Activated T-helper 9 cell treated with anti-CD3 and anti-CD28 coated beads, Interleukin-2, amount 50 U/mL, for 16 hours (primary cell): ENCODE measurements at regions not wholly inside any gene's neighbourhood (a gene's known extent, or its start where the extent isn't known, plus 50 kb on each side); places are given as distances from the start of the nearest gene placed in this dataset.

Experiments used
- DNase-seq: peaks from one replicate; pipeline ENCODE4 v3.0.0-alpha.2; 2020; ENCODE audit warnings: low read depth

DNA sequence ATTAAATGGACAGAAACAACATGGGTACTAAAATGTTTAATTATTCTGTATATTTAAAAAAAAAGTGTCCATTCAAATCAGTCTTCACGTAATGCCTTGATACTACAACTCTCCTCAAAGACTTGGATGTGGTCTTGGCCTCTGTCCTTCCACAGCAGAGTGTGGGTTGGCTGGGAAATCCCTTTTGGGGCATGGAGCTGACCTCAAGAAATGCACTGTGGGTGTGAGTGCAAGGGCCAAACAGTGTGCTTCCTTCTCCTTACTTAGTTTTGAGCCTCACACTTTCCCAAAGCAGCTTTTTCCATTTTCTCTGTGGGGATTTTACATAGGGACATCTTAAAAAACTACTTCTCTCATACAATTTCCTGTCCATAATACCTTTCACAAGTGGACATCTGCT lies 607.4 kb downstream of the EFNB2 start:
- DNase-seq: no peak

DNA sequence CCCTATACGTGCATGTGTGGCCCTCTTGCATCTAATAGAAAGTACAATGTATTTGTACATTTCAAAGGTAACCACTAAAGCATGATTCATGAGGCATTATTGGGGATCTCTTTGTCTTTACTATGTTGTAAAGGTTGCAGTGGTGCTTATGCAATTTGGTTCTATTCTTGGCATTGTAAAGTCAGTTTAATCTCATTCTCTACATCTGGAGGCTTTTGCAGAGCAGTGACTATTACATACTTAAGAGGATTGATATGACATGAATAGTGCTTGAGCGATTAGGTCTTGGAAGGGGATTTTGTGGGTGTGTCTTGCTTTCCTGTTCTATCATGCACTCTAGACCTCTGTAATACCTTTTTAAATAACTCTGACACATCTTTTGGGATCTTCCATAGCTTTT lies 610.0 kb downstream of the EFNB2 start:
- no peak for DNase-seq

DNA sequence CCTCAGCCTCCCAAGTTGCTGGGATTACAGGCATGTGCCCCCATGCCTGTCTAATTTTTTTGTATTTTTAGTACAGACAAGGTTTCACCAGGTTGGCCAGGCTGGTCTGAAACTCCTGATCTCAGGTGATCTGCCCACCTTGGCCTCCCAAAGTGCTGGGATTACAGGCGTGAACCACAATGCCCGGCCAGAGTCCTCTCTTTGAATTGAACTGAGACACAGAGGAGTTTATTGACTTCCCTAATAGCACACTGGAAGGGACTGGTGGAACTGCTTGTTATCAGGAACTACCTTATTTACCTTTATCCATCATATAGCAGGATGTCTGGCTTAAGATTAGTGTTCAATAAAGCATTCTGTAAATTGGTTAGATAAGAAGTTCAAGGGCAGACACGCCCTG lies 613.8 kb downstream of the EFNB2 start:
- no peak for DNase-seq

DNA sequence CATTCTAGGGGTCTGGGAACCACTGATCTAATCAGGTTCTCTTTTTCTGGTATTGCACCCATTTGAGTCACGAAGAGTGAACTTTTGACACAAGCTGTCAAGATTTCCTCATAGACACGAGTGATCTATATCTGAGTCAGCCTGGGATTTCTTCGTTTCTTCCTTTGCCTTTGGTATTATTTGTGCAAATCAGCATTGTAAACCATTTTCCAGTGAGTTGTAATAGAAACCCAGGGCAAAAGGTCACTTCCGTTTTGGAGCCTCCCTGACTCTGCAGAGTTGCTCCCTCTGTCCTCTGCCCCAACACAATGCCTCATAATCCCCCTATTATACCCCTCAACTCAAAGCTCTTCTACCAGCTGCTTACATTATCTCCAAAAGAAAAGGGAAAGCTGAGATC lies 615.1 kb downstream of the EFNB2 start:
- DNase-seq: no peak

DNA sequence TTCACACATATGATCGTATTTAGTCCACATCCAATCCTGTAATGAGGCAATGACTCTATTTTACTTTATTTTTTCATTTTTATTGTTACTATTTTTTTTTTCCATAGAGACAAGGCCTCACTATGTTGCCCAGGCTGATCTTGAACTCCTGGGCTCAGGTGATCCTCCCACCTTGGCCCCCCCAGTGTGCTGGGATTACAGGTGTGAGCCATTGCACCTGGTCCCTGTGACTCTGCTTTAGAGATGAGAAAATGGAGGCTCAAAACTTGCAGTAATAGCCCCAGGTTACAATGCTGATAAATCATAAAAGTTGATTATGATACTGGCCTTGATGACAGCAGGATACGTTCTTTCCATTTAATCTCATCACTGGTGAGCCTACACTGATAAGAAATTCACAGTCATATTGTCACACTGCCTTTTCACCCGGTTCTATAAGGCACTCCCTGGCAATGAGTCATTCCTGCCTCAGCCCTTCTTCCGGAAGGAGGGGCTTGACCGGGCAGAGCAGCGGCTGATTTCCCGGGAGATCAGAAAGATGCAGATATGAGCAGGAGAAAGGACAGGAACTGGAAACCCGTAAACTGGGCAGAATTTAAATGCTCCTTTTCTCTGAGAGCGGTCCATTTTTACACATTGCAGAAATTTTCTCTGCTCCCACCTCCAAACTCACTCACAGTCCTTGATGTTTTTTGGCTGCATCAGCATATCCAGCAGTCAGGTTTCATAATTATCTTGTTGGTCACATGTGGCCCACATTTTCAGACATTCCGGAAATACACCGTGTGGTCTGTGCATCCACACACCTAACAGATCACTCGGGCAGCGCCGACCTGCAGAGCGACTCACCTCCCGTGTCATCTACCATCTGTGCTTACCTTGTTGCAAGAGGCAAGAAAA lies 616.4 kb downstream of the EFNB2 start:
- DNase-seq: no peak

DNA sequence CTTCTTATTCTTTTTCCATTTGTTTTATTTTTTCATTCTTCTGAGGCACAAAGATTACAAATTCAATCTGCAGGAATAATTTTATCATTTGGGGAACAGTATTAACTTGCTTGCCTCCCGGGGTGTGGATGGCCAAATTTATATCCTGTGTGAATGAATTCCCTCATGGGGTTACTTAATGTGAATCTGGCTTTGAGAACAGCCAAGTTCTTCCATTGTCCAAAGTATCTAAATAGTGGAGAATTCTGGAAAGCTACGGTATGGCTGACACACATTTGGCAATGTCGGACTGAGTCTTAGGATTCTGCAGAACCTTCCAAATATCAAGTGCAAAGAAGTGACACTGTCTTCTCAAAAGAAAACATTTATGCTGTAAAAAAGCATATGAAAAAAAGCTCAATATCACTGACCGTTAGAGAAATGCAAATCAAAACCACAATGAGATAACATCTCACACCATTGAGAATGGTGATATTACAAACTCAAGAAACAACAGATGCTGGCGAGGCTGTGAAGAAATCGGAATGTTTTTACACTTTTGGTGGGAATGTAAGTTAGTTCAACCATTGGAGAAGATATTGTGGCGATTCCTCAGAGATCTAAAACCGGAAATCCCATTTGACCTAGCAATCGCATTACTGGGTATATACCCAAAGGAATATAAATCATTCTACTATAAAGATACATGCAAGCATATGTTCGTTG lies 620.2 kb downstream of the EFNB2 start:
- DNase-seq: no peak

DNA sequence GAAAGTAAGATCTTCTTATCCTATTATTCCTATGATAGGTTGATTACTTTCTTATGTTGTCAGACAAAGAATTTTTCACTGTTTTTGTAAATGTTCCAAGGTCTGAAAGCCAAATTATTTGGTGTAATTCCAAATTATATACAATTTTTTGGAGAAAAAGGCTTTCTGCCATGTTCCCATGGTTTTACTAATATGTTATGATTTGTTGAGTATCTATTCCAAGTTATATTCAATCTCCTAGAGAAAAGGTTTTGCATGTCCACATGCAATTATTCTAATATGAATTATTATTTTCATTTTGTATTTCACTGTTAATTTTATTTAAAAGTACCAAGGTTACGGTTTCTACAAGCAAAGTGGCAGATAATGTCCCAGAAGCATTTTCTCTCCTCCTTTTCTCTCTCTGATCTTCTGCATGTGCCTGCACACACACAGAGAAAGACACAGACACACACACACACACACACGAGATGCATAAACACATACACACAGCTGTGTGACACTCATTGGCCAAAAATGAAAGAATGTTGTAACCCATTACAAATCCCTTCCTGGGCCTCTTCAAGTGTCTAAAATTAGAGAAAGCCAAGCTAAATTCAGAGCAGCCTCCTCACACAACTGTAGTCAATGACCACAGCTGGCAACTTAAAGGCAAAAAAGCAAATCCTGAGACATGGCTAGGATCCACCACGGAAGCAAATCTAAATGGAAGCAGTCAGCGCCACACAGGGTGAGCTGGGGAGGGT lies 621.0 kb downstream of the EFNB2 start:
- DNase-seq: no peak

DNA sequence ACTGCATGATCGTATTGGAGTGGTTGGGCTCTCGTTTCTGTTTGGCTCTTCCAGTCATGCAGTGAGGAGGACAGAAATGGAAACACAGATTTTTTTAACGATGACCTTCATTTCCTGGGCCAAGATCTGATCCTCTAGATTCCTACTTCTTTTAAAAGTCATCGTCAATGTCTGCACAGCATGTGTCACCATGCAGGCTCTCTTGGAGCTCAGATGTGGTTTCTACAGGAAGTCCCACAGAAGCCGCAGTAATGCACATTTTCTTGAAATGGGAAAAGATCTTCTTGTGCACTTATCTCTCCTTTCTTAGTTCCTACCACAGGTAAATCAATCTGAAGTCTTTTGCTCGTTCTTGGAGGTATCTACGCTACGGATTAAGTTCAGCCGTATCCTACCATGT lies 626.9 kb downstream of the EFNB2 start:
- DNase-seq: no peak

DNA sequence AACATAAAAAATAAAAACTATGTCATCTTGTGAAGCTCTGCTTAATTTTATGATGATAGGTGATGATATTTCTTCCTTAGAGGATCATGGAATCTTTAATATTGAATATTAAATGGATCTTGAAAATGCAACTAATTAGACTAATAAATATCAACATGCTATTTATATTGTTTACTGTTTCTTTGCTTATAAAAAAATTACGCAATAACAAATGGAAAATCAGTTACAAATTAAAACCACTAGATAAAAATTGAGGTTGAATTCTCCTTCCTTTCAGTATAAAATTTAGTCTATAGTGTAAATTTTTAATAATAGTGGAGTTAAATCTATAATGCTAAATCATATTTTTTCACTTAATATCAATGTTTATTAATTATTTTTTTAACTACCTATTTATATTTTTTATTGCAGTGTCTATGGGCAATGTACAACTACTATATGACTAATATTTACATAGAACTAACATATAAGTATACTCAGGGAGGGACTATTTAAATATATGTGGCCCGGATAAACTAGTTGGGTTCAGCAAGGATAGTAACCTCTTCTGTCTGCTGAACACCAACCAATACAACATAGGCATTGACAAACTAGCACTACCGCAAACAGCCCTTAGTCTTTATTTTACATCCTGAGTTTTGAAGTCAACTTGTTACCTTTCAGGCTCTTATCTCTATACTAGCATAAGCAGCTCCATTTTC lies 628.0 kb downstream of the EFNB2 start:
- no peak for DNase-seq

DNA sequence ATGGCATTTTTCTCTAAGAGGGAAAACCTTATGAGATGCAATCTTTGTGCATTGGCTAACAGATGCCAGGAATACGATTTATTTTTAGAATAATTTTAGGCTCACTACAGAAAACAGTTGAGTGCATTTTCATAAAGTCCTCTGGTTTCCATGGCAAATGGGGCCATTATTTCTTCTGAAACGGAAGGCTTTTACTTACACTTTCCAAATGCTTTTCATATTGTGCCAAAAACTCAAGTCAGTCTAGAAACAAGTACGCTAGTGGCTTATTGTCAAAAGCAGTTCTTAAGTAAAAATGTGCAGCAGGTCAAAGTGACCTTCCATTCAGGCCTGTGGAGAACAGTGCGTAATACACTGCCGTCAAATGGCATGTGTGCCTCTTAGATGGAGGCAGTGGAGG lies 628.7 kb downstream of the EFNB2 start:
- DNase-seq: no peak

DNA sequence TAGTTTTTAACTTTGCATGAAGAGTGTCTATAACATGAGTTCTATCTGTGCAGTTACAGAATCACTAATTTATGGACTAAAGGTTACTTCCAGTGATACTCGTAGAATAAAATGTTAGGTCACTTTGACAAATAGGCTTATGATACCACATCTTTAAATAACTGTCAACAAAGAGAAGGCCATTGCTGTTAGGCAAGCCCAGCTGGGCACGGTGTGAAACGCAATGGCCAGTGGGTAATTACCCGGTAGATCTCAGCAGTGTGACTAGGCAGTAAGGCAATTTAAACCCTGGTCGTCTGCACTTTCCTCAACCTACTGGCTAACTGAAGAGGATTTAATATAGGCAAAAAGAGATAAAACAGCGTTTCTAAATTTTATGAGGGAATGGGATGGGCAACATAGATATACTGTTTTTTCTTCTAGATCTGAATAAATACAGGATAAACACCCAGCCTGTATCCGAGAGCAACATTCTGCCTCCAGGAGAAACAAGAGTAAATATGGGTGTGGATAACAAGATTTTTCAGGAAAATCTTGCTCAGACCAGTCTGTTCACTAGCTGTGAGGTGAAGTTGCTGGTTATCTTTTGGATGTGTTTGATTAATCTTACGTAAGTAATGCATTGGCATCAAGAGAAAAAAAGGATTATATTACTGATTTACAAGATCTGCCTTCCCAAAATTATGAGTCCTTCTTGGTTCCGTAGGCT lies 631.3 kb downstream of the EFNB2 start:
- DNase-seq: no peak

DNA sequence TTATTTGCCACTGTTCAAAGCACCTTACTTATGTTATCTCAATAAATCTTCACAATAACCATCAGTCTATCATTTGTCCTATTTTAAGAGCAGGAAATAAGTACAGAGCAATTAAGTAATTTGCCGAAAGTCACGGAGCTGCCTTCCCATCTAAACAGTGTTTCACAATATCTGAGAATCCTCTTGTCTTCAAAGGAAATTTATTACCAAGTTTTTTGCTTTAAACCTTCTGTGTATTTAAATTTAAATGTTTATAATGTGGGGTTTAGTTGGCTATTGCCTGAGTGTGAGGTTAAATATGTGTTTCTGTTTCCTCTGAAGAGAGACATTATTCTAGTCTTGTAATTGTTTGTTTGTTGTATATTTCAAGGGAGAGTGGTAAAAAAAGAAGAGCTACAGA lies 633.1 kb downstream of the EFNB2 start:
- DNase-seq: no peak

DNA sequence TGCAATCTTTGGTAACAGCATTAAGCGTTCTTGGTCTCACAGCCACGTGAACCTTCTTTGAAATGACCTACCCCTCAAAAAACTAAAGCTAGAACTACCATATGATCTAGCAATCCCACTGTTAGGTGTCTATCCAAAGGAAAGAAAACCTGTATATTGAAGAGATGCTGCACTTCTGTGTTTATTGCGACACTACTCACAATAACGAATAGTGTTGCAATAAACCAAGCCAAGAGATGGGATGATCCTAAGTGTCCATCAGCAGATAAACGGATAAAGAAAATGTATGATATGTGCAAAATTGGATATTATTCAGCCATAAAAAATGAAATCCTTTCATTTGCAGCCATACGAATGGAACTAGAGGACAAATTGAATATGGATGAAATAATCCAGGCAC lies 637.9 kb downstream of the EFNB2 start:
- no peak for DNase-seq

DNA sequence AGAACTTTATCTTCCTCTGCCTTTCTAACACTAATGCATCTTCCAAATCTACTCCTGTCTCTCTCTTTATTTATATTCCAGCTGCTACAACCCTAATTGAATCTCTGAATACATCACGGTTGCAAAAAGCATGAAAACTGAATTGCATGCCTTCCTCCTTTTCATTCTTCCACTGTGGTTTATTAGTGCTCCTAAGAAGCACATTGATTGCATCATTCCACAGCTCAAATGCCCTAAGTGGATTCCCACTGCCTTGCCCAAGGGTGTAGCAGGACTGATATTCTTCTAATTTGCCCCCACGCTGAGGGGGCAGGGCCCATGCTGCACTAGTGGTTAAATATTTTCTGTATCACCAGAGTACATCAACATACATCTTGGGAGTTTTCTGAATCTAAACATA lies 640.8 kb downstream of the EFNB2 start:
- DNase-seq: no peak

DNA sequence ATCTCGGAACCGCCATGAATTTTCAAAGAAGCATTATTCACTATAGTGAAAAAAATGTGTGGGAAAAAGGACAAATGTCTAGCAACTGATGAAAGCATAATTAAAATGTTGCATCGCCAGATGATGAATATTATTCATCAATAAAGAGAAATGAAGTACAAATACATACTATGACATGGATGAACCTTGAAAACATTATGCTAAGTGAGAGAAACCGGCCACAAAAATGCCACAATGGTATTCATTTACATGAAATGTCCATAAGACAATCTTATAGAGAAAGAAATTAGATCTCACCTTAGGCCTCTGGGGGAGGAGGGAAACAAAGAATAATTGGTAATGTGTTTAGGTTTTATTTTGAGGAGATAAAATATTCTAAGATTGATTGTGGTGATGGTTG lies 645.0 kb downstream of the EFNB2 start:
- no peak for DNase-seq

DNA sequence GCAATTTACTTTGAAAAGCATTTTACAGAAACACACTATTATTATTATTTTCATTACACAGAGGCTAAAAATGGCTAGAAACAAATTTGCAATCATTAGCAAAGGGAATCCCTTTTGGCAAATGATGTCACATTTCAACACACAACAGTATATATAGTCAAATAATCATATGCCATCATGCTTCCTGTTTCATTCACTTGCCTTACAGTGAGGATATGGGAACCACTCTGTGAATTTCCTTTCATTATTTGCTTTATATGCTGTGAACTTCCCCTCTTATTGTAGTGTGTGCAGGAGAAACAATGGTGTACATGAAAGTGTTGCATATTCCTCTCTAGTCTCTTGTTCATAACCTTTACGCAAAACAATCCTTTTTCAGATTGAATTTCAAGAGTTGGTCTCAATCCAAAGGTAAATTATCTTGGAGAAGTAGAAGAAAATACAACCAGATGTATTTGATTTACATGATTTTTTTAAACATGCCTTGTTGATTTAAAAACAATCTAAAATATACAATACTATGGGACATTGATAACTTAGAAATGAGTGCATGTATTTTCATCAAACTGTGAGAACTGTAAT lies 657.3 kb downstream of the EFNB2 start:
- no peak for DNase-seq

DNA sequence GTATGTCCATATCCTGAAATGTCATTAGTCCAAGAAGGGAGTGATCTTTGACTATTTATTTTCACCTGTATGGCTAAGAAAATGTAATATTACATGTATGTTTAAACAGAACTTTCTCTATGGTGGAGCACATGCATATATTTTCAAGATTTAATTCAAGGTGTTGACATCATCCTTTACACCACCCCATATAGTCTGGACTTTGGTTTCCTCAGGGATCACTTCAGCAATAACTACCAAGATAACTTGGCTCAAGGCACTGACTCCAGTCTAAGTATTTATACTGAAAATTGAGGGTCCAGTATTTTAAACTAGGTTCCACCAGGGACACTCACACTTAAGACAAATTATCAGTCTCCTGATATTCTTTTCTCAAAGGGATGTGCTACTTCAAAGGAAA lies 660.6 kb downstream of the EFNB2 start:
- no peak for DNase-seq

DNA sequence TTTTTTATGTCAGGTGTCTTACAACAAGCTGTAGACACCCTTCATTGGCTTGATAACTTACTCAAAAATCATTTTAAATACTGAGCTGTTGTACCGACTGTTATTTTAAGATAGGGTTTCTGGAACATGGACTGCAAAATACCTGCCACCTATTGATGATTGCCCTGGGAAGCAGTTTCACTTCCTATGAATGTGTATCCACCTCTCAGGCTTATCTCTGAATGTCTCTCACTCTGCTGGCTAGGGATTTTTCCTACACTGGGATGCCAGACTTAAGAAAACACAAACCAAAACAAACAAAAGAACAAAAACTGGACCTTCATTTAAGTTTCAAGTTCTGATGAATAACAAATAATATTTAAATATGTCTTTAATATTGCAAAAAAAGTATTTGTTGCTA lies 663.7 kb downstream of the EFNB2 start:
- no peak for DNase-seq

DNA sequence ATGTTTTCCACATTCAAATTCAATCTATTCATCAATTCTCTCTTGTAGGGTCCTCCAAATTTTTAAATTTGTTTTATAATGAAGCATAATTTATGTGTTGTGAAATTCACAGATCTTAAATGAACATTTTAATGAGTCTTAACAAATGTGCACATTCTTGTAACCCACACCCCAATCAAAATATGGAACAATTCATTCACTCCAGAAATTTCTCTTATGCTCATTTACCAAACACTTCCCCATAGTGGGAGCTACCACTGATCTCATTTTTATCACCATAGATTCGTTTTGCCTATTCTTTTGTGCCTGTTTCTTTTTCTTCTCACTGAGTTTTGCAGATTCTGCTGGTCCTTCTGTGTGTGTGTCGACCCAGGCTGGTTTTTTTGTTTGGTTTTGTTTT lies 664.1 kb downstream of the EFNB2 start:
- DNase-seq: no peak

DNA sequence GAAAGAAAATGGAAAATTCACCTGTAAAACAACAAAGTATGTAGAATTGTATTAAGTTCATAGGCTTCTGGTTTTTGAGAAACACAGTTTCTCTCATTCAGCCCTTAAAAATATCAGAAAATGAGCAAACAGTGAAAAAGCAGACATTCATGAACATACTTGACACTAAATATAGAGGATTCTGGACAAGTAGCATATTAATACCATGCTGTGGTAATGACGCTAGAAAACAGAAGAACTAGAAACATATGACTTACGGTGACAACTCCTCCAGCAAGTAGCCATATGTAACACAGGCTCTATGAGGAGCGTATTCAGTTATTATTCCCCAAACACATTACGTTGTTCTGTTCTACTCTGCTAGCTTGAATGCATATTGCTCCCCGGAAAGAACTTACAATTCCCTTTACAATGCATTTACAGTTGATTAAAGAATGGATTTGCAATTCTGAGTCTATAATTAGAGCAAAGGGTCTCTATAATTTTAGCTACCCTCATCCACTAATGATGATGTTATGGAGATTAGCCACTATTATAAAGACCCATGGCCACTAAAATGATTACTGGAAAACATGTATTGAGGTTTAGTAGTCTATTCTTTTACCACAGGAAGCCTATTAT lies 672.1 kb downstream of the EFNB2 start:
- DNase-seq: no peak

DNA sequence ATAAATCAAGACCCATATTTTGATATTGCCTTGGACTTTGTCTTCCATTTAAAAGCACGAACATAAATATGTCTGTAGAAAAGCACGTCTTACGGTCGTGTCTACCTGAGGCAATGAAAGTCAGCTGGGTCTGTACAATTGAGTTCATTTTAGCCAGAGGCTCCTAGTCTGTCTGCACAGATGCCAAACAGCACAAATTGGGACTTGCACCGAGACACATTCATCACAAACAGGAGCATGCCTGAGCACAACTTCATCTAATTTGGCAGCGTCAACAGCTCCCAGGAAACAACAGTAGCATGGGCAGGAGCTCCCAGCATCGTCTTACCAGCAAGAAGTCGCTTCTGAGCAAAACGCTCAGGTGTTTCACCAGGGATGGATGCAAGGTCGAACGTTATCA lies 687.0 kb downstream of the EFNB2 start:
- DNase-seq: no peak
